Epithelial cell of esophagus (primary cell): ENCODE measurements at regions not wholly inside any gene's neighbourhood (a gene's known extent, or its start where the extent isn't known, plus 50 kb on each side); places are given as distances from the start of the nearest gene placed in this dataset.

Source experiments
- DNase-seq: peaks from one replicate; pipeline ENCODE4 v3.0.0; 2010; ENCODE audit warnings: low read depth
- H3K4me3 ChIP-seq: 2 replicates; pipeline ENCODE4 v1.5.1; 2011; ENCODE audit warnings: mild to moderate bottlenecking, low read length, control low read depth
- TF ChIP-seq, protein P1 (sequence below): IDR thresholded peaks from 2 replicates; pipeline ENCODE4 v1.5.1; 2011; ENCODE audit warnings: low read depth, mild to moderate bottlenecking, low read length, control low read depth, inconsistent platforms; ENCODE audit not compliant: insufficient read depth; ENCODE audit errors: missing control alignments

DNA sequence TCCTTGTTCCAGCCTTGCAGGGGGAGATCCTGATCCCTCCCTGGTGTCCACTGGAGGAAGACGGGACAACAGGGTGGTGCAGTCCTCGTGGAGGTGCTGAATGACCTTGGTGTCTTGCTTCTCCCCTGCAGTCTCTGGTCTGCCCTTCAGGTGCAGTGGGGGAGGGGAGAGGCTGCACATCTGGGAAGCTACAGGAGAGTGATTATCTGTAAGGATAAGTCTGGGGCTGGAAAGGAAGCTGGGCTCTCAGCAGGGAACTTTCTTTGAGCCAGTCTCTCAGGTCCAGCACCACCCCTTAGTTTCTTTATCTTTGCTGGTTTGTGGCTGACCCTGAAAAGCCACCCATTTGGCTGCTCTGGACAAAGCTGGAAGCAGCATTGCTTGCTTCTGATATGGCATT lies 275.6 kb downstream of the CCSER2 start:
- H3K4me3 ChIP-seq, result no peak overlapping the region
- DNase-seq, result no peak

DNA sequence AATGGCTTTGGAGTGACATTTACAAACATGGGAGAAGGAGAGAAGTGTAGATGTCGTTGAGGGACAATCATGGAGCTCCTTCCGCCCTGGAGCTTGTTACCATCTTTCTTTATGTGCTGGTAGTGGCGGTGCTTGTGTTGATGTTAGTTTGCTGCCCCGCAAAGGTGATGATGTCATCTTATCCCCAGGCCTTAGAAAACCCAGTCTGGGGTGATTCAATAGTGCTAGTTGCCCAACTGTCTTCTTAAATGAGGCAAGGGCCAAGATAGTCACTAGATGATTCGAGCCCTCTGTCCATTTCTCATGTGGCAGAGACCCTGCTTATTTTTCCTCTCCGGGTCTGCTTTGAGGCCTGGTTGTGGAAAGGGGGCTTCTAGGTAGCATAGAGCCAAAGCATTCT lies 277.4 kb downstream of the CCSER2 start:
- TF ChIP-seq, protein P1, sequence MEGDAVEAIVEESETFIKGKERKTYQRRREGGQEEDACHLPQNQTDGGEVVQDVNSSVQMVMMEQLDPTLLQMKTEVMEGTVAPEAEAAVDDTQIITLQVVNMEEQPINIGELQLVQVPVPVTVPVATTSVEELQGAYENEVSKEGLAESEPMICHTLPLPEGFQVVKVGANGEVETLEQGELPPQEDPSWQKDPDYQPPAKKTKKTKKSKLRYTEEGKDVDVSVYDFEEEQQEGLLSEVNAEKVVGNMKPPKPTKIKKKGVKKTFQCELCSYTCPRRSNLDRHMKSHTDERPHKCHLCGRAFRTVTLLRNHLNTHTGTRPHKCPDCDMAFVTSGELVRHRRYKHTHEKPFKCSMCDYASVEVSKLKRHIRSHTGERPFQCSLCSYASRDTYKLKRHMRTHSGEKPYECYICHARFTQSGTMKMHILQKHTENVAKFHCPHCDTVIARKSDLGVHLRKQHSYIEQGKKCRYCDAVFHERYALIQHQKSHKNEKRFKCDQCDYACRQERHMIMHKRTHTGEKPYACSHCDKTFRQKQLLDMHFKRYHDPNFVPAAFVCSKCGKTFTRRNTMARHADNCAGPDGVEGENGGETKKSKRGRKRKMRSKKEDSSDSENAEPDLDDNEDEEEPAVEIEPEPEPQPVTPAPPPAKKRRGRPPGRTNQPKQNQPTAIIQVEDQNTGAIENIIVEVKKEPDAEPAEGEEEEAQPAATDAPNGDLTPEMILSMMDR, result no peak
- peak; percentile 78 for DNase-seq
- H3K4me3 ChIP-seq, result no peak overlapping the region

More for the DNA sequence above, 275.6 kb downstream of the CCSER2 start:
- TF ChIP-seq, protein P1, result no peak

DNA sequence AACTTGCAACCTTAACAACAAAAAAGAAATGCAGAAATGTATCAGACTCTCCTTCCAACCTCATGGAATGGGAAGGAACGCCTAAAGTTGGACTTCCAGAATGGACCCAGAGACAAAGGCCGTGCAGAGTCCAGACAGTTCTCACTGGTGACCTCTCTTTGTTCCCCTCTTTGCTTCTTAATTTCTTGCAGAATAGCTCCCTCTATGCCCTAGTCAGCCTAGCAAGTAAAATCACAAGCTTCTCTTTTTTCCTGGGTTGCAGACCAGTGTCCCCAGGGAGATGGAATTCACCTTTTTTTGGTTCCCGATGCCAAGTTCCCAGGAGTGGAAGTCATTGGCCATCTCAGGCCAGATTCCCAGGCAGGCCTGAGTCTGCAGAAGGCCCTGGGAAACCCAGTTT lies 278.0 kb downstream of the CCSER2 start:
- TF ChIP-seq, protein P1, result no peak
- DNase-seq, result no peak
- H3K4me3 ChIP-seq, result no peak overlapping the region

DNA sequence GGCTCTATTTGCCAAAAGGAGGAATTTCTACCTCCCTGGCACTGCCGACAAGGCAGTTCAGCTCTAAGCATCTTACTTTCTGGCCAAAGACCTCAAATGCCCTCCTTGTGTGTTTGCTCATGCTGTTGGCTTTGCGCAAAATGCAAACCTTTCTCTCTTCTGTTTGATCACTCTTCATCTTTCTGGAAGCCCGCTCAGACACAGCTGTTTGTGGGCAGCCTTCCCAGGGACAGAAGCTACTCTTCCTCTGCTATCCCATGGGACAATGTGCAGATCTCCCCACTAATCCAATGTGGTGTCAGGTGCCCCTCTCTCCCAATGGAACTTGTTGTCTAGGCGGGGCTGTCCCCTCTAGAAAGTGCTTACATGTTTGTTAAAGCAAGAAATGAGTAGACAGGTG lies 278.7 kb downstream of the CCSER2 start:
- TF ChIP-seq, protein P1, result no peak
- no peak overlapping the region for H3K4me3 ChIP-seq
- no peak for DNase-seq

DNA sequence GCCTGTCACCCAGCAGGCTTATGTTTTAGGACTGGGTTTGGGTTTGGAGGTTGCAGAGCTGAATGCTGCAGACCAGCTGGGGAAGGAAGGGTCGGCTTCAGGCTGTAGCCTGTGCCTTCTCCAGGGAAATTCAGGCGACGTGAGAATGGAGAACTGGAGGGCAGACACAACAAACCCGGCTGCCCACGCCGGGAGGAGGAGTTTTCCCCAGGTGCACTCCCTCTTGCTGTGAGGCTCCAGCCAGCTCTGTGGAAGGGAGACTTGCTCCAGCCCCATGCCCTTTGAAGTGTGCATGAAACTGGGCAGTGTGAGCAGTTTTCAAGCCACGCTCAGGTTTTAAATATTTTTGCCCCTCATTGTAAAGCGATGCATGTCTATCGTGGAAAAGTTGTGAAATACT lies 279.1 kb downstream of the CCSER2 start:
- TF ChIP-seq, protein P1, result no peak
- no peak for DNase-seq
- H3K4me3 ChIP-seq, result no peak overlapping the region

DNA sequence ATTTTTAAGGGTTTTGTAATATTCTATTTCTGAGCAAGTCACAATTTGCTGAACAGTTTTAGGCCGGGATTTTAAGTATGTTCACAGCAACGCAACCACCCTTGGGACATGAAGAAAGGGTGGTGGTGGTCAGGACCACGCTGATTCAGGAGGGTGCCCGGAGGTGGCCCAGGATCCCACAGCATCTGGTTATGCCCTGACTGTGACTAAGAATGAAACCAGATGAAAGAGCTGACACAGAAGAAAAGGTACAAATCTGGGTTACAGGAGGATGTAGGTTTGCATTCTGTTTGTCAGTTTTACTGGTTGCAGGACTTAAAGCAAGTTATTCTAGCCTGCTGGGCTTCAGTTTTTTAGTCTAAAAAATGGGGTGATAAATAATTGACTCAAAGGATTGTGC lies 279.7 kb downstream of the CCSER2 start:
- TF ChIP-seq, protein P1, result no peak
- no peak overlapping the region for H3K4me3 ChIP-seq
- DNase-seq, result no peak

DNA sequence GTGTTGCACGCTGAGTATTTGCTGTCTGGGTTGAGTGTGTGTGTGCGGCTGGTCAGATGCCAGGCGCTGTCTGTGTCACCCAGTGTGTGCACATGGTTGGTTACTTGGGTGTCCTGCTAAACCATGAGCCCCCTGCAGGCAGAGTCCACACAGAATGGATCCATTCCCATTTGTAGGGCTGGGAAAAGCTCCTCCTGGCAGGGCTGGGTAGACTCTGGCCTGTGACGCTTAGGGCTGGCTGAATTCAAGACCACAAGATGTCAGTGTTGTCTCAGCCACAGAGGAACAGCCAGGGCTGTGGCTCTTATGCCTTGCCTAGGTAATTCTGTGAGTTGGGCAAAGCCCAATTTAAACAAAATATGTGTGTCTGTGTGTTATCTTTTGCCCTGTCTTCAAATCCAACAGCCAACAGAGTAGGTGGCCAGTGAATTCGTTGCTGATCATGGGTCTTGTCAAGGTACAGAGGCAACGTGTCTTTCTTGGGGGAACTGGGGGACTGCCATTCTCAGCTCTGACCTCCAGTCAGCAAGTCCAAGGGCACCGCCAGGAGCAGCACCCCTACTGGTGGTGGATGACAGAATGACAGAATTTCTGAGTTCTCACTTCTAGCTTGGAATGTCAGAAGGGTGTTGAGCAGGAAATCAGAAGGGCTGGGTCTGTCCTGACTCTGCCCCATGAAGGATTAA lies 285.1 kb downstream of the CCSER2 start:
- H3K4me3 ChIP-seq, result no peak overlapping the region
- TF ChIP-seq, protein P1, result peak; percentile 88
- peak; percentile 86 for DNase-seq
